Thyroid gland (tissue), 4 donors: ENCODE measurements at regions not wholly inside any gene's neighbourhood (a gene's known extent, or its start where the extent isn't known, plus 50 kb on each side); places are given as distances from the start of the nearest gene placed in this dataset.

ENCODE experiments used
- DNase-seq, 2 donors: peaks; one replicate each; pipeline ENCODE4 v3.0.0-alpha.2; 2019
- H3K27ac ChIP-seq, 3 donors: fragments of 200-600 bp; sonication (generic); 1 replicate in 2 of 3; 2 replicates in 1 of 3; pipeline ENCODE4 v1.5.1; 2016 to 2019; ENCODE audit warnings: mild to moderate bottlenecking in 1 of 3, moderate library complexity in 1 of 3
- H3K27me3 ChIP-seq: fragments of 200-600 bp; sonication (generic); one replicate; pipeline ENCODE4 v1.5.1; 2019
- H3K36me3 ChIP-seq, 2 donors: fragments of 200-600 bp; sonication (generic); one replicate each; pipeline ENCODE4 v1.5.1; 2016 to 2019
- H3K4me1 ChIP-seq, 2 donors: fragments of 200-600 bp; sonication (generic); one replicate each; pipeline ENCODE4 v1.5.1; 2017 to 2019
- H3K4me3 ChIP-seq, 3 donors: fragments of 200-600 bp; sonication (generic); replicated peaks in 1 of 3; 1 replicate in 2 of 3; 2 replicates in 1 of 3; pipeline ENCODE4 v1.5.1; 2016; ENCODE audit warnings: mild to moderate bottlenecking in 1 of 3
- H3K9me3 ChIP-seq: fragments of 200-600 bp; sonication (generic); one replicate; pipeline ENCODE4 v1.5.1; 2017
- CTCF ChIP-seq, 6 experiments: fragments of 200-600 bp in 3 of 6; fragments of 450-650 bp in 3 of 6; sonication (generic) in 3 of 6; IDR thresholded peaks; one replicate each; pipeline ENCODE4 v1.5.1; 2016 to 2019; ENCODE audit warnings: antibody characterized with exemption in 6 of 6, mild to moderate bottlenecking in 2 of 6, inconsistent platforms in 1 of 6, moderate library complexity in 1 of 6
- POLR2A ChIP-seq, 2 donors: fragments of 450-650 bp; IDR thresholded peaks; one replicate each; pipeline ENCODE4 v1.6.1; 2017; ENCODE audit warnings: antibody characterized with exemption in 2 of 2, mild to moderate bottlenecking in 2 of 2, moderate library complexity in 1 of 2
- whole genome bisulfite sequencing, 2 donors: methylation state at CpG; one replicate each; pipeline ENCODE4 v1.1.5; 2017; 5-methylcytosine and 5-hydroxymethylcytosine counted together
- intact Hi-C: fragments of 100-400 bp; cut with DNase I; formaldehyde crosslinking; loops from one replicate; pipeline ENCODE4 v1.15.1; 2023

DNA sequence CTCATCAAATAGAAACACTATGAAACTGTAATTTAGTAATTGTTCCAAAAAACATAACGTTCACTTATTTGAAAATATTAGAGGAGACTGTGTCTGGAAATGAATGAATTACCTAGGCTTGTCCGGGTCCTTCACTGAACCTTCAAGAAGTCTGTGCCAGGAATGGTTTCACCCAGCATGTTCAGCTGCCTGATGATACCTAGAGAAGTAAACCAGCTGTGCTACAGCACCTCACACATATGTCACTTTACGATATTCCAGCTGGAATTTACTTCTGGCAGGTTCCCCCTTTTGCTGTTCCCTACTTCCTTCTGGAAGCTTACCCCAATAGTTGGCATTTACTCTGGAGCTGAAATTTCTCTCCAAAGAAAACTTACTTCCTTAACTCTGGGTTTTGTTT is 906.5 kb downstream of the FAT4 start:
- Histone ChIP-seq H3K27me3 (no peaks in the 10 kb centered on the region), H3K9me3 (no peaks in the 10 kb centered on the region), H3K27ac (no peak overlapping the region), H3K36me3 (no peaks in the 10 kb centered on the region), H3K4me3 (no peak overlapping the region), H3K4me1 (no peaks in the 10 kb centered on the region)
- TF ChIP-seq CTCF (IDR thresholded peaks at IDR 0.05) (no peak), POLR2A (IDR thresholded peaks at IDR 0.05) (no peak)
- 86 to 93% methylated on average over 3 of the region's 3 CpGs for WGBS, 2 donors
- no peak for DNase-seq
- intact Hi-C loops = no loop called here

GRCh38 chr4:126221717-126222340 is 907.1 kb downstream of the FAT4 start:
- TF ChIP-seq POLR2A (IDR thresholded peaks at IDR 0.05) (no peak), CTCF (IDR thresholded peaks at IDR 0.05) (no peak)
- Histone ChIP-seq H3K27me3 (no peaks in the 10 kb centered on the region), H3K4me3 (no peak overlapping the region), H3K36me3 (no peaks in the 10 kb centered on the region), H3K9me3 (no peaks in the 10 kb centered on the region), H3K27ac (no peak overlapping the region), H3K4me1 (no peaks in the 10 kb centered on the region)
- 79 to 83% methylated on average over 1 of the region's 1 CpG for WGBS, 2 donors
- DNase-seq = no peak
- intact Hi-C loops = no loop called here

- WGBS, 2 donors = 85% methylated on average over 2 of the region's 2 CpGs
- H3K4me3 ChIP-seq = no peak overlapping the region
- no peak for DNase-seq
Observed at GRCh38 chr4:126223784-126224407, 909.1 kb downstream of the FAT4 start.

GRCh38 chr4:126227428-126227827 is 912.7 kb downstream of the FAT4 start:
- Histone ChIP-seq H3K9me3 (no peaks in the 10 kb centered on the region), H3K27me3 (no peaks in the 10 kb centered on the region), H3K27ac (no peak overlapping the region), H3K4me3 (no peak overlapping the region), H3K4me1 (no peaks in the 10 kb centered on the region), H3K36me3 (no peaks in the 10 kb centered on the region)
- 95% methylated on average over 4 of the region's 4 CpGs for WGBS, 2 donors
- no peak for TF ChIP-seq CTCF (IDR thresholded peaks at IDR 0.05)
- no peak for TF ChIP-seq POLR2A (IDR thresholded peaks at IDR 0.05)
- no peak for DNase-seq
- intact Hi-C loops = no loop called here

More at GRCh38 chr4:126223784-126224407, 909.1 kb downstream of the FAT4 start:
- H3K27me3 ChIP-seq = no peaks in the 10 kb centered on the region
- no peak overlapping the region for H3K27ac ChIP-seq
- TF ChIP-seq CTCF (IDR thresholded peaks at IDR 0.05) (peak in 5 of 6 experiments; percentile 20 to 76 (median 62)), POLR2A (IDR thresholded peaks at IDR 0.05) (no peak)
- H3K9me3 ChIP-seq = no peaks in the 10 kb centered on the region
- H3K4me1 ChIP-seq = no peaks in the 10 kb centered on the region
- intact Hi-C loops = no loop called here
- H3K36me3 ChIP-seq = no peaks in the 10 kb centered on the region

DNA sequence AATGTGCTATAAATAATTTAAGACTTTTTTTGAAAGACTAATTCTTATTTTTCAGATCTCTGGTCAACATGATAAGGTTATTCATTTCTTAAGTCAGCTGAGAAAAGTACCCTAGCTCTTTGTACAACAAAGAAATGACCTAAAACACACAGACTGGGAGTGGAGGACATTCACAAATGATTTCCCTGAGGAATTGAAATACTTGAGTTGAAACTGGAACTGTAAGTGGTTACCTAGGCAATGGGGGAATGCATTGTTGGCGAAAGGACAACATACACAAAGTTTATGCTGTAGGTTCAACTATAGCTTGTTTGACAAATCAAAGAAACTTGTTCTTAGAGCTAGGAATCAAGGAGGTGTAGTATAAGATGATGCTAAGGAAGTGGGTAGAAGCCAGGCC is 915.5 kb downstream of the FAT4 start:
- intact Hi-C loops = no loop called here
- H3K27ac ChIP-seq = no peak overlapping the region
- DNase-seq = no peak
- WGBS, 2 donors = 78 to 82% methylated on average over 1 of the region's 1 CpG
- H3K9me3 ChIP-seq = no peaks in the 10 kb centered on the region
- H3K4me3 ChIP-seq = no peak overlapping the region
- TF ChIP-seq POLR2A (IDR thresholded peaks at IDR 0.05) (no peak), CTCF (IDR thresholded peaks at IDR 0.05) (no peak)
- H3K36me3 ChIP-seq = no peaks in the 10 kb centered on the region
- no peaks in the 10 kb centered on the region for H3K4me1 ChIP-seq
- no peaks in the 10 kb centered on the region for H3K27me3 ChIP-seq
